ENCODE measurements at regions not wholly inside any gene's neighbourhood (a gene's known extent, or its start where the extent isn't known, plus 50 kb on each side); places are given as distances from the start of the nearest gene placed in this dataset.
"Not testable (repeated sequence)": the region's sequence is repeated elsewhere in the genome, so short reads cannot be mapped to it uniquely, and the experiment has no call there.

GRCh38 chr17:12195418-12195817 lies 174.7 kb downstream of the MAP2K4 start:
- DNase-seq: no peak

GRCh38 chr17:12201294-12201880 lies 180.7 kb downstream of the MAP2K4 start:
- no peak for DNase-seq

- DNase-seq: no peak
Measured at GRCh38 chr17:12209632-12210191, 189.0 kb downstream of the MAP2K4 start.

GRCh38 chr17:12220714-12221439 lies 200.2 kb downstream of the MAP2K4 start:
- DNase-seq: not testable (repeated sequence)

- DNase-seq: no peak
Measured at GRCh38 chr17:12222392-12222791, 201.7 kb downstream of the MAP2K4 start.

- DNase-seq: no peak
Measured at GRCh38 chr17:12227547-12227946, 206.9 kb downstream of the MAP2K4 start.

GRCh38 chr17:12229335-12229734 lies 208.7 kb downstream of the MAP2K4 start:
- DNase-seq: no peak

GRCh38 chr17:12230481-12231354 lies 210.0 kb downstream of the MAP2K4 start:
- no peak for DNase-seq

GRCh38 chr17:12231355-12231682 lies 210.6 kb downstream of the MAP2K4 start:
- DNase-seq: no peak

GRCh38 chr17:12239021-12239420 lies 218.3 kb downstream of the MAP2K4 start:
- DNase-seq: not testable (repeated sequence)

GRCh38 chr17:12242345-12242954 lies 221.8 kb downstream of the MAP2K4 start:
- DNase-seq: no peak

GRCh38 chr17:12247761-12248160 lies 227.1 kb downstream of the MAP2K4 start:
- DNase-seq: no peak

- no peak for DNase-seq
Measured at GRCh38 chr17:12250973-12251372, 230.3 kb downstream of the MAP2K4 start.

GRCh38 chr17:12252462-12252861 lies 231.8 kb downstream of the MAP2K4 start:
- no peak for DNase-seq

- DNase-seq: no peak
Measured at GRCh38 chr17:12254460-12254859, 233.8 kb downstream of the MAP2K4 start.

- DNase-seq: peak; percentile 31
Measured at GRCh38 chr17:12256380-12256995, 235.8 kb downstream of the MAP2K4 start.

GRCh38 chr17:12257176-12257575 lies 236.5 kb downstream of the MAP2K4 start:
- DNase-seq: no peak

- DNase-seq: no peak
Measured at GRCh38 chr17:12261354-12261753, 240.7 kb downstream of the MAP2K4 start.

GRCh38 chr17:12269751-12270150 lies 249.1 kb downstream of the MAP2K4 start:
- DNase-seq: no peak

GRCh38 chr17:12277827-12278226 lies 257.1 kb downstream of the MAP2K4 start:
- no peak for DNase-seq

GRCh38 chr17:12282056-12282455 lies 261.4 kb downstream of the MAP2K4 start:
- peak; percentile 0 for DNase-seq

GRCh38 chr17:12287953-12288352 lies 267.3 kb downstream of the MAP2K4 start:
- DNase-seq: no peak

GRCh38 chr17:12290207-12290606 lies 269.5 kb downstream of the MAP2K4 start:
- DNase-seq: no peak
